Natural killer cell (primary cell): ENCODE measurements at regions not wholly inside any gene's neighbourhood (a gene's known extent, or its start where the extent isn't known, plus 50 kb on each side); places are given as distances from the start of the nearest gene placed in this dataset.

Source experiments
- ATAC-seq, 3 donors: fragments of 150-1000 bp in 2 of 3; fragments of 200-7000 bp in 1 of 3; cut with Tn5 transposase; 1 replicate in 1 of 3; 2 replicates in 2 of 3; pipeline ENCODE4 v1.10.0; 2021; ENCODE audit warnings: mild to moderate bottlenecking in 2 of 3, moderate library complexity in 2 of 3
- DNase-seq, 2 donors: peaks; one replicate each; pipeline versions ENCODE4 v3.0.0 to v3.0.0-alpha.2; 2013 to 2021; ENCODE audit warnings: mixed read lengths in 1 of 2
- H3K27ac ChIP-seq: one replicate; pipeline ENCODE4 v1.5.1; 2013; ENCODE audit warnings: mild to moderate bottlenecking, low read length
- H3K27me3 ChIP-seq: one replicate; pipeline ENCODE4 v1.6.1; 2013; ENCODE audit warnings: low read length; ENCODE audit not compliant: control insufficient read depth, insufficient read depth
- H3K36me3 ChIP-seq: one replicate; pipeline ENCODE4 v1.6.1; 2013; ENCODE audit warnings: low read length; ENCODE audit not compliant: control insufficient read depth, insufficient read depth
- H3K4me1 ChIP-seq: one replicate; pipeline ENCODE4 v1.6.1; 2013; ENCODE audit warnings: low read length; ENCODE audit not compliant: control insufficient read depth, insufficient read depth
- H3K4me3 ChIP-seq: one replicate; pipeline ENCODE4 v1.5.1; 2013; ENCODE audit warnings: low read length
- H3K9me3 ChIP-seq: one replicate; pipeline ENCODE4 v1.6.1; 2013; ENCODE audit warnings: low read length; ENCODE audit not compliant: control insufficient read depth, insufficient read depth
- H3K27ac Mint-ChIP-seq, 2 donors: one replicate each; pipeline ENCODE4 v1.8.0; 2022; ENCODE audit warnings: mild to moderate bottlenecking in 2 of 2, mixed read lengths in 2 of 2, moderate library complexity in 1 of 2
- H3K27me3 Mint-ChIP-seq, 2 donors: one replicate each; pipeline ENCODE4 v1.8.0; 2022; ENCODE audit warnings: low read depth in 2 of 2, mixed read lengths in 2 of 2
- H3K36me3 Mint-ChIP-seq: one replicate; pipeline ENCODE4 v1.8.0; 2022; ENCODE audit warnings: mixed read lengths
- H3K4me1 Mint-ChIP-seq, 2 donors: one replicate each; pipeline ENCODE4 v1.8.0; 2022; ENCODE audit warnings: mixed read lengths in 2 of 2
- H3K4me3 Mint-ChIP-seq: one replicate; pipeline ENCODE4 v1.8.0; 2022; ENCODE audit warnings: mild to moderate bottlenecking, moderate library complexity, mixed read lengths
- H3K9me3 Mint-ChIP-seq, 2 donors: one replicate each; pipeline ENCODE4 v1.8.0; 2022; ENCODE audit warnings: mixed read lengths in 2 of 2
- CTCF ChIP-seq: fragments of 200-600 bp; IDR thresholded peaks from one replicate; pipeline ENCODE4 v1.8.0; 2022; ENCODE audit warnings: antibody characterized with exemption
- WGBS: methylation state at CpG from one replicate; pipeline ENCODE4 v1.1.7; 2013; ENCODE audit warnings: missing lambda C conversion rate; ENCODE audit not compliant: insufficient coverage; 5-methylcytosine and 5-hydroxymethylcytosine counted together
- intact Hi-C: fragments of 100-400 bp; cut with micrococcal nuclease; formaldehyde crosslinking; loops from one replicate; pipeline ENCODE4 v1.14.2; 2022

- 88% methylated on average over 1 of the region's 2 CpGs for WGBS
- H3K4me3 ChIP-seq: no peak overlapping the region
- Mint-ChIP-seq H3K27me3 (no peaks in the 10 kb centered on the region), H3K4me3 (no peak overlapping the region), H3K27ac (no peak overlapping the region), H3K9me3 (peaks cover 12 to 22% of the 10 kb centered on the region in 2 donors), H3K36me3 (peaks cover 11% of the 10 kb centered on the region), H3K4me1 (no peaks in the 10 kb centered on the region)
- H3K4me1 ChIP-seq: no peaks in the 10 kb centered on the region
- ATAC-seq (no peak), DNase-seq (no peak)
- no peaks in the 10 kb centered on the region for H3K36me3 ChIP-seq
- no peaks in the 10 kb centered on the region for H3K27me3 ChIP-seq
- intact Hi-C loops: no loop called here
- H3K27ac ChIP-seq: no peak overlapping the region
- no peak for TF ChIP-seq CTCF
- H3K9me3 ChIP-seq: peaks cover 5% of the 10 kb centered on the region
Measured at GRCh38 chr3:21310161-21310560, 440.8 kb downstream of the ZNF385D start.

GRCh38 chr3:21297304-21297703 lies 453.7 kb downstream of the ZNF385D start:
- intact Hi-C loops: no loop called here
- DNase-seq (no peak), ATAC-seq (no peak)
- 27% methylated on average over 1 of the region's 1 CpG for WGBS
- no peak for TF ChIP-seq CTCF
- H3K9me3 ChIP-seq: peaks cover 18% of the 10 kb centered on the region
- no peaks in the 10 kb centered on the region for H3K36me3 ChIP-seq
- no peaks in the 10 kb centered on the region for H3K4me1 Mint-ChIP-seq
- no peaks in the 10 kb centered on the region for H3K27me3 Mint-ChIP-seq
- H3K27ac ChIP-seq: no peak overlapping the region
- no peak overlapping the region for H3K4me3 ChIP-seq
- no peaks in the 10 kb centered on the region for H3K36me3 Mint-ChIP-seq
- H3K4me3 Mint-ChIP-seq: no peak overlapping the region
- no peaks in the 10 kb centered on the region for H3K4me1 ChIP-seq
- no peaks in the 10 kb centered on the region for H3K27me3 ChIP-seq
- H3K9me3 Mint-ChIP-seq: peaks cover 12 to 13% of the 10 kb centered on the region in 2 donors
- H3K27ac Mint-ChIP-seq: no peak overlapping the region

GRCh38 chr3:21294768-21295167 lies 456.2 kb downstream of the ZNF385D start:
- Histone ChIP-seq H3K27me3 (no peaks in the 10 kb centered on the region), H3K9me3 (peaks cover 5% of the 10 kb centered on the region), H3K36me3 (no peaks in the 10 kb centered on the region), H3K27ac (no peak overlapping the region), H3K4me1 (no peaks in the 10 kb centered on the region), H3K4me3 (no peak overlapping the region)
- H3K4me3 Mint-ChIP-seq: no peak overlapping the region
- H3K27ac Mint-ChIP-seq: no peak overlapping the region
- no peaks in the 10 kb centered on the region for H3K27me3 Mint-ChIP-seq
- ATAC-seq (no peak), DNase-seq (no peak)
- intact Hi-C loops: no loop called here
- H3K36me3 Mint-ChIP-seq: no peaks in the 10 kb centered on the region
- H3K9me3 Mint-ChIP-seq: peaks cover 13 to 16% of the 10 kb centered on the region in 2 donors
- no peaks in the 10 kb centered on the region for H3K4me1 Mint-ChIP-seq
- no peak for TF ChIP-seq CTCF

- H3K27ac Mint-ChIP-seq: no peak overlapping the region
- Histone ChIP-seq H3K27me3 (no peaks in the 10 kb centered on the region), H3K4me1 (no peaks in the 10 kb centered on the region), H3K36me3 (no peaks in the 10 kb centered on the region), H3K4me3 (no peak overlapping the region), H3K27ac (no peak overlapping the region), H3K9me3 (peaks cover 8% of the 10 kb centered on the region)
- 88% methylated on average over 2 of the region's 2 CpGs for WGBS
- no peak overlapping the region for H3K4me3 Mint-ChIP-seq
- no peak for ATAC-seq
- no peaks in the 10 kb centered on the region for H3K4me1 Mint-ChIP-seq
- no peaks in the 10 kb centered on the region for H3K36me3 Mint-ChIP-seq
- no peaks in the 10 kb centered on the region for H3K27me3 Mint-ChIP-seq
- no peak for TF ChIP-seq CTCF
- peaks cover 12 to 13% of the 10 kb centered on the region in 2 donors for H3K9me3 Mint-ChIP-seq
- DNase-seq: no peak
- intact Hi-C loops: no loop called here
Measured at GRCh38 chr3:21292971-21293370, 458.0 kb downstream of the ZNF385D start.
